NCI-H2227 (cell line): ENCODE measurements at regions not wholly inside any gene's neighbourhood (a gene's known extent, or its start where the extent isn't known, plus 50 kb on each side); places are given as distances from the start of the nearest gene placed in this dataset.
A peak's percentile ranks its signal among the peaks of the same experiment; 100 is the strongest.

Experiments
- DNase-seq: peaks from one replicate; lab custom pipeline; 2025; ENCODE audit not compliant: unreplicated experiment; lab: John Stamatoyannopoulos, UW

GRCh38 chr10:4663162-4663992 is 162.6 kb upstream of the AKR1E2 start:
- peak; percentile 7 for DNase-seq

- no peak for DNase-seq
Observed at GRCh38 chr10:4662576-4663161, 163.3 kb upstream of the AKR1E2 start.

- no peak for DNase-seq
Observed at GRCh38 chr10:4661511-4662255, 164.3 kb upstream of the AKR1E2 start.

GRCh38 chr10:4658777-4659176 is 167.2 kb upstream of the AKR1E2 start:
- DNase-seq, result no peak

GRCh38 chr10:4656576-4657194 is 169.3 kb upstream of the AKR1E2 start:
- DNase-seq, result peak; percentile 56

- no peak for DNase-seq
Observed at GRCh38 chr10:4655879-4656278, 170.1 kb upstream of the AKR1E2 start.

- DNase-seq, result no peak
Observed at GRCh38 chr10:4655406-4655805, 170.6 kb upstream of the AKR1E2 start.

GRCh38 chr10:4654496-4654895 is 171.5 kb upstream of the AKR1E2 start:
- no peak for DNase-seq

GRCh38 chr10:4653160-4653559 is 172.8 kb upstream of the AKR1E2 start:
- DNase-seq, result peak; percentile 24

GRCh38 chr10:4652111-4653010 is 173.6 kb upstream of the AKR1E2 start:
- DNase-seq, result no peak

- DNase-seq, result peak; percentile 71
Observed at GRCh38 chr10:4651404-4652037, 174.5 kb upstream of the AKR1E2 start.

- no peak for DNase-seq
Observed at GRCh38 chr10:4650582-4650981, 175.4 kb upstream of the AKR1E2 start.

GRCh38 chr10:4649886-4650508 is 176.0 kb upstream of the AKR1E2 start:
- no peak for DNase-seq

- DNase-seq, result no peak
Observed at GRCh38 chr10:4649471-4649870, 176.5 kb upstream of the AKR1E2 start.

GRCh38 chr10:4648999-4649398 is 177.0 kb upstream of the AKR1E2 start:
- no peak for DNase-seq

GRCh38 chr10:4647109-4647785 is 178.8 kb upstream of the AKR1E2 start:
- no peak for DNase-seq

GRCh38 chr10:4646547-4646946 is 179.5 kb upstream of the AKR1E2 start:
- DNase-seq, result no peak

GRCh38 chr10:4645836-4646235 is 180.2 kb upstream of the AKR1E2 start:
- DNase-seq, result no peak

- no peak for DNase-seq
Observed at GRCh38 chr10:4643471-4643870, 182.5 kb upstream of the AKR1E2 start.
